C4-2B (cell line): ENCODE measurements at regions not wholly inside any gene's neighbourhood (a gene's known extent, or its start where the extent isn't known, plus 50 kb on each side); places are given as distances from the start of the nearest gene placed in this dataset.

Source experiments
- H3K27ac ChIP-seq: fragments of 450-650 bp; 2 replicates; pipeline ENCODE4 v1.5.1; 2017
- ZFX ChIP-seq: fragments of 450-650 bp; IDR thresholded peaks from 2 replicates; pipeline ENCODE4 v1.6.1; 2017
- TF ChIP-seq, protein P1 (sequence below): fragments of 450-650 bp; conservative IDR thresholded peaks from 2 replicates; pipeline ENCODE4 v1.5.1; 2017; ENCODE audit warnings: mild to moderate bottlenecking

GRCh38 chr6:14226051-14226660, 108.6 kb downstream of the CD83 start:
- no peak overlapping the region for H3K27ac ChIP-seq
- TF ChIP-seq, protein P1, sequence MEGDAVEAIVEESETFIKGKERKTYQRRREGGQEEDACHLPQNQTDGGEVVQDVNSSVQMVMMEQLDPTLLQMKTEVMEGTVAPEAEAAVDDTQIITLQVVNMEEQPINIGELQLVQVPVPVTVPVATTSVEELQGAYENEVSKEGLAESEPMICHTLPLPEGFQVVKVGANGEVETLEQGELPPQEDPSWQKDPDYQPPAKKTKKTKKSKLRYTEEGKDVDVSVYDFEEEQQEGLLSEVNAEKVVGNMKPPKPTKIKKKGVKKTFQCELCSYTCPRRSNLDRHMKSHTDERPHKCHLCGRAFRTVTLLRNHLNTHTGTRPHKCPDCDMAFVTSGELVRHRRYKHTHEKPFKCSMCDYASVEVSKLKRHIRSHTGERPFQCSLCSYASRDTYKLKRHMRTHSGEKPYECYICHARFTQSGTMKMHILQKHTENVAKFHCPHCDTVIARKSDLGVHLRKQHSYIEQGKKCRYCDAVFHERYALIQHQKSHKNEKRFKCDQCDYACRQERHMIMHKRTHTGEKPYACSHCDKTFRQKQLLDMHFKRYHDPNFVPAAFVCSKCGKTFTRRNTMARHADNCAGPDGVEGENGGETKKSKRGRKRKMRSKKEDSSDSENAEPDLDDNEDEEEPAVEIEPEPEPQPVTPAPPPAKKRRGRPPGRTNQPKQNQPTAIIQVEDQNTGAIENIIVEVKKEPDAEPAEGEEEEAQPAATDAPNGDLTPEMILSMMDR: no peak
- no peak for TF ChIP-seq ZFX

DNA sequence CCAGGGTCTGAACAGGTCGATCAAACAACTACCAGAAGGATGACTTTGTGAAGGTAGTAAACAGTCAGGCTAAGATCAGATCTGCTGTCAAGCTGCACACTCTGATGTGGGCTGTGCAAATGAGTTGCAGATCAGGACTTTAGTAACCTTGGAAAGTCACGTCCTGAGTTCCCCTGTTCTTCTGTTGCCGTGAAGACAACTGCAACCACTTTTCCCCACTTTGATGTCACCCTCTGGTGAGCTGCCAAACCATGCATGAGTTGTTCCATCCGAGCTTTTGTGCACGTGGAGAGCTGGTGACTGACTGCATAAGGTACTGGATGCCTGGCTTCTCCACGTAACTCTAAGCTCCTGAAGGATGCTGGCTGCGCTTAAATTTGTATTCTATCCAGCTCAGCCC, 111.0 kb downstream of the CD83 start:
- TF ChIP-seq ZFX: no peak
- TF ChIP-seq, protein P1: no peak
- no peak overlapping the region for H3K27ac ChIP-seq

DNA sequence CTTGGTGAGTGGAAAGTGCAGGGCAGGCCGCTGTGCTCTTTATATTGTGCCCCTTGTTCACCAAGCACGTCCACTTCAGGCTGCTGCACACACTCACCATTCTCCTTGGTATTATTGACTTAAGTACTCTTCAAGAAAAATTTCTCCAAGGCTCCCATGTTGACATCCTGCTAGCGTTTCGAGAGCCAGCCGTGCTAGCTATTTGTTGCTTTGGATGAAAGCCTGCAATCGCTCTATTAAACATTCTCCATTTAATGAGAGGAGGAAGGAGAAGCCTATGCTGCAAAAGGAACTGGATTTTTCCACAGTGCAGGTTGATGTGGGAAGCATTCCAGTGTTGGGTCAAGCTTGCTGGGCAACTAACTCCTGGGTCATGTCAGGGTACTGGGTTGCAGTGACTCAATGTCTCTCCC, 113.5 kb downstream of the CD83 start:
- H3K27ac ChIP-seq: peak overlapping the region; percentile 22
- TF ChIP-seq ZFX: no peak
- TF ChIP-seq, protein P1: no peak

GRCh38 chr6:14231501-14232280, 114.1 kb downstream of the CD83 start:
- peak overlapping the region; percentile 22; the same call in 1 of the 2 replicates for H3K27ac ChIP-seq
- TF ChIP-seq ZFX: no peak
- TF ChIP-seq, protein P1: no peak

GRCh38 chr6:14232889-14233288, 115.3 kb downstream of the CD83 start:
- TF ChIP-seq, protein P1: no peak
- no peak for TF ChIP-seq ZFX
- no peak overlapping the region for H3K27ac ChIP-seq

GRCh38 chr6:14235653-14236356, 118.2 kb downstream of the CD83 start:
- TF ChIP-seq, protein P1: no peak
- no peak for TF ChIP-seq ZFX
- no peak overlapping the region for H3K27ac ChIP-seq

DNA sequence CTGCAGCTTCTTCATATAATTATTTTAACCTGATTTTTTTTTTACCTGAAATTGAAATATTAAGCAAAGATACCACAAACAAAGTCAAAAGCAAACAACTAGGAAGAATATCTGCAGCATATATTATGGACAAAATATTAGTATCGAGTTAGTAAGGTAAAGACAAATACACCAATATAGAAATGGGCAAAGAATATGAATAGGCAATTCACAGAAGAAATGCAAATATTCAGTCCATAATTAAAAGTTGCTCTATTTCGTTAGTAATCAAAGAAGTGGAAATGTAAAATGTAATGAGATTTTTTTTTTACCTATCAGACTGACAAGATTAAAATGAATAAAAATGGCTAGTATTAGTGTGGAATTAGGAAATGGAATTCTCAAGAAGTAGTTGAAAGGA, 121.5 kb downstream of the CD83 start:
- TF ChIP-seq ZFX: no peak
- TF ChIP-seq, protein P1: no peak
- no peak overlapping the region for H3K27ac ChIP-seq
